22Rv1 (cell line): ENCODE measurements at regions not wholly inside any gene's neighbourhood (a gene's known extent, or its start where the extent isn't known, plus 50 kb on each side); places are given as distances from the start of the nearest gene placed in this dataset.

ENCODE experiments used
- ZFX ChIP-seq: fragments of 450-650 bp; IDR thresholded peaks from 2 replicates; pipeline ENCODE4 v1.6.1; 2017; ENCODE audit warnings: antibody characterized with exemption, borderline replicate concordance
- TF ChIP-seq, protein P1 (sequence below): fragments of 450-650 bp; IDR thresholded peaks from 2 replicates; pipeline ENCODE4 v1.5.1; 2017; ENCODE audit warnings: mild to moderate bottlenecking

DNA sequence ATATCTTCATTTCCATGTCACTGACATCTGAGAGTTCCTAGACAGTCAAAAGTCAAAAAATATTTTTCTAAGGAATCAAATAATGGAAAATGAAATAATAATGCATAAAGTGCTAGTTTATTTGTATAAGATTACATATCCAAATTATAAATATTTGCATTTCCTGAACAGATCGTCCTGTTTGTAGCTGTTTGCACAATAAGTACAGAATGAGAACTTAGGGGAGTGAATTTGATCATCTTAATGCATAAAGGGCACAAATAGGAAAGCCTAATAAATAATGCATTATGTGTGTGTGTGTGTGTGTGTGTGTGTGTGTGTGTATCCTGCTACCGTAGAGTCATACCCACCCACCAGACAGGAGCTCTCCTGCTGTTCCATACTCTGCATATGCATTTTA lies 521.0 kb upstream of the EPHA7 start:
- TF ChIP-seq, protein P1, sequence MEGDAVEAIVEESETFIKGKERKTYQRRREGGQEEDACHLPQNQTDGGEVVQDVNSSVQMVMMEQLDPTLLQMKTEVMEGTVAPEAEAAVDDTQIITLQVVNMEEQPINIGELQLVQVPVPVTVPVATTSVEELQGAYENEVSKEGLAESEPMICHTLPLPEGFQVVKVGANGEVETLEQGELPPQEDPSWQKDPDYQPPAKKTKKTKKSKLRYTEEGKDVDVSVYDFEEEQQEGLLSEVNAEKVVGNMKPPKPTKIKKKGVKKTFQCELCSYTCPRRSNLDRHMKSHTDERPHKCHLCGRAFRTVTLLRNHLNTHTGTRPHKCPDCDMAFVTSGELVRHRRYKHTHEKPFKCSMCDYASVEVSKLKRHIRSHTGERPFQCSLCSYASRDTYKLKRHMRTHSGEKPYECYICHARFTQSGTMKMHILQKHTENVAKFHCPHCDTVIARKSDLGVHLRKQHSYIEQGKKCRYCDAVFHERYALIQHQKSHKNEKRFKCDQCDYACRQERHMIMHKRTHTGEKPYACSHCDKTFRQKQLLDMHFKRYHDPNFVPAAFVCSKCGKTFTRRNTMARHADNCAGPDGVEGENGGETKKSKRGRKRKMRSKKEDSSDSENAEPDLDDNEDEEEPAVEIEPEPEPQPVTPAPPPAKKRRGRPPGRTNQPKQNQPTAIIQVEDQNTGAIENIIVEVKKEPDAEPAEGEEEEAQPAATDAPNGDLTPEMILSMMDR: no peak
- TF ChIP-seq ZFX: no peak
